ENCODE measurements at regions not wholly inside any gene's neighbourhood (a gene's known extent, or its start where the extent isn't known, plus 50 kb on each side); places are given as distances from the start of the nearest gene placed in this dataset.

GRCh38 chr14:58697930-58698642, 60.3 kb downstream of the DACT1 start:
- DNase-seq (ENCODE audit: low spot score) = no peak

DNA sequence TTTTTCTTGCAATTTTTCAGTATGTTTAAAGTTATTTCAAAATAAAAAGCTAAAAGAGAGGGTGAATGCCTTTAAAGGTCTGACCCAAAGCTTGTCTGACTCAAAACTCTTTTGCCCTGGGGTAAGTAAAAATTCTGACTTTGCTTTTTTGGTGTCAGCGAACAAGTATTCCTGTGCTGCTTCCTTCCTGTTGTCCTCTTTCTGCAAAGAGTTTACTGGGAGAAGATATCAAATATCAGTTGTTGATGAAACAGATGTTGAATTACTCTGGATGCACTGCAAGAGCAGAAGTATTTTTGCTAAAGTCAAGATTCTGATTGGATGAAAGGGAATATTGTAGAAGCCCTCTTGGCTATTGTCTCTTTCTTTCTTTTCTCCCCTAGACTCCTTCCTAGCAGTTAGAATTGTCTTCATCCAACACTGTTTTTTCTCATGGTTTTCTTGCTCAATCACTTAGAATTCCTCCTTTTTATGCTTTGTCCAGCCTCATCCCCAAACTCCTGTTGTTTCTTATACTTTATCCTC, 62.0 kb downstream of the DACT1 start:
- DNase-seq (ENCODE audit: low spot score) = no peak

- DNase-seq (ENCODE audit: low spot score) = no peak
Observed at GRCh38 chr14:58701156-58701555, 63.4 kb downstream of the DACT1 start.

GRCh38 chr14:58701604-58702003, 63.8 kb downstream of the DACT1 start:
- no peak for DNase-seq (ENCODE audit: low spot score)

DNA sequence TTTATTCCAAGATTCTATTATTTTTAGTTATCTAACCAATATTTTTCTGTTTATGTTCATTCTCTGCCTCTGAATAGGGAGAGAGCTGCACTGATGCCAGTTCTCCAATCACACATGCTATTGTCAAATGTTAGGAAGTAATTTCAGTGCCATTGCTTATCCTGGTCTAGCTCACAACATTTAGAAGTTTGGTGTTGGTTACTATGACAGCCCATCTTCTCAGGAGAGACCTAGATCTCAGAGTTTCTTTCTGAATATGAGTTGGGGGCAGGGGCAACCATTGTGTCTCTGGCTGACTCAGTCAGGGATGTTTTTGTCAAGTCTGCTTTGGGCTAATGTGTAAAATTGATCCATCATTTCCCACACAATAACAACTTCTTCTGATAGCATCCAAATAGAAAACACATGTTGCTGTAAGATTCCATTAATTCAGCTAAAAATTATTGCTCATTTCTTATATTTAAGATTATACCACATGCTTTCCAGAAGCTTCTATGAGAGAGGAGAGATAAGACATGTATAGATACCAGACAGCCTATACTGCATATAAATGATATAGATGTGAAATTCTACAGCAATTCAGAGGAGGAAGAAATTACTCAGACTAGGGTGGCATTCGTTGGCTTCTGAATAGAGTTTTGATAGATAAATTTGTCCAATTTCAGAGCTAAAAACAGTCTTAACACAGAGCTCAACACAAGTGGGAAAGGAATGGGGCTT, 64.8 kb downstream of the DACT1 start:
- no peak for DNase-seq (ENCODE audit: low spot score)

DNA sequence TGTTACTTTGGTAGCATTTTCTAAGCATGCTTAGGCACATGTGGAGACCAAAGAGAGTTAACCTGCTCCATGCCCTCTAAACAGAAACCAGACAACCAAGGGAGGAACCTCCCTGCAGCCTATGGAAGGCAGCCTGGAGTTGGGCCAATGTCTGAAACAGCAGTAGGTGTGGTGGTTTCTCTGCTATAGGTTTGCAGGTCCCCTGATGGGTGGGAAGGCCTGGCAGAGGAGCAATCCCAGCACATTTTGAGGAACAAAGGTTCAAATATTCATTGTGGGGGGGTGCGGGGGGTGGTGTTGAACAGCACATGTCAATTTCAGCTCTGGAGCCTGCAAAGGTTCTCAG, 65.4 kb downstream of the DACT1 start:
- no peak for DNase-seq (ENCODE audit: low spot score)

DNA sequence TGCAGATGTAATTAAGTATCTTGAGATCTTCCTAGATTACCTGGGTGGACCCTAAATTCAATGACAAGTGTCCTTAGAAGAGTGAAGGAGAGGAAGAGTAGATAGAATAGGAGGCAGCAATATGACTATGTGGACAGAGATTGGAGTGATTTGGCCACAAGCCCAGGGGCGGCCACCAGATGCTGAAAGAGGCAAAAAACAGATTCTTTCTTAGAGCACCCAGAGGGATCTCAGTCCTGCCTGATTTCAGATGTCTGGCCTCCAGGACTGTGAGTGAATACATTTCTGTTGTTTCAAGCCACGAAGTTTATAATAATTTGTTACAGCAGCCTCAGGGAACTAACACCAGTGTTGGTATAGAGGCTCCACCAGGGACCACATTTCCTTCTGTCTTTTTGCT, 67.3 kb downstream of the DACT1 start:
- DNase-seq (ENCODE audit: low spot score) = no peak

DNA sequence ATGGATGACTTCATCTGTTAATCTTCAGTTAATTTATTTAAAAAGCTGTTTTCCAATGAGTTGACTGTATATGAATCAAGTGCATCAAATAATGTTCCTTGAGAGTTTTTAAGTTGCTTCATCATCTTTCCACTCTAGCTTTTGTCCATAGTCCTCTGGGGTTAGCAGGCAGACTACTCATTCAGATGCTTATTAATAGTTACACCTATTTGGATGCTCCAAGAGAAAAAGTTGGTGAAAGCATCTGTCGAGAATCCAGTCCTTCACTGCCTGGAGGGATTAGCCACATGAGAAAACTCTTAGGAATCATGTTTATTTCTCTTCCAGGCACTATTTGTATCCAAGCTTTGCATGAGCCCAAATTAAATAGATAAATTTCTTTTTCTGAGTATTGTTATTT, 70.2 kb downstream of the DACT1 start:
- no peak for DNase-seq (ENCODE audit: low spot score)

GRCh38 chr14:58709949-58710348, 72.2 kb downstream of the DACT1 start:
- DNase-seq (ENCODE audit: low spot score) = no peak

- no peak for DNase-seq (ENCODE audit: low spot score)
Observed at GRCh38 chr14:58711382-58711781, 73.6 kb downstream of the DACT1 start.

GRCh38 chr14:58712357-58712756, 74.6 kb downstream of the DACT1 start:
- DNase-seq (ENCODE audit: low spot score) = no peak

- DNase-seq (ENCODE audit: low spot score) = no peak
Observed at GRCh38 chr14:58713677-58714076, 75.9 kb downstream of the DACT1 start.

DNA sequence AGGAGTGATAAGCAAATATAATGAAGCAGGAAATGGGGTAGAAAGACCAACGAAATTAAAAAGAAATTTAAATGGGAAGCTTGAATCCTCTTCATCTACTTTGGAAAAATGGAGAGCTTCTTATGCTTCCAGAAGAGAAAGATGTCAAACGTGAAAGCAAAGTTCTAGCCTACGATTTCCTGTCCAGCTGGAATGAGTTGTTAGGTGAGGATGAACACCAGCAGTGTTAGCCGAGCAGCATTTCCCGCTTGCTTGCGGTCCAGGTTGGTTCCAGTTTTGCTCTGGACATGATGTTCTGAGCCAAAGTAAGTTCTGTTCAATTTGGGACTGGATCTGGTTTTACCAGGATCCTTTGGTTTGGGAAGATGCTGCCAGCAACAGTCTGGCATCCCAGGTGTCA, 78.9 kb downstream of the DACT1 start:
- DNase-seq (ENCODE audit: low spot score) = no peak

DNA sequence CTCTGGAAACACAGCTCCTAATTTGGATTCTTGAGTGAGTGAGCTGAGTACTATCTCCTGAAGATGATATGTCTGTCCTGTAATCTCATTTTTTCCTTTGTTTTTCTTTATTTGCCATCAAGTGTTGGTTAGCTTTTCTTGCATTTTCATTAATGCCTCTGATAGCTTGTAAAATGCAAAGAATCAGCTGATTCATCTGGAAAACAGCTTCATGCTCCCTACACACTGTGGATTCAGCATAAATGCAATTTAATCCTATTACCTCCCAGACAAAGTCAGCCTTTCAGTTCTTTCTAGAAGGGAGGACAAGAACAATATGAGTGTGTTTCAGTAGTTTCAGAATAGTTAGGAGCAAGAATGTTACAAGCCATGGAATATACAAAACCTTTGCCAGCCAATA, 79.4 kb downstream of the DACT1 start:
- no peak for DNase-seq (ENCODE audit: low spot score)

DNA sequence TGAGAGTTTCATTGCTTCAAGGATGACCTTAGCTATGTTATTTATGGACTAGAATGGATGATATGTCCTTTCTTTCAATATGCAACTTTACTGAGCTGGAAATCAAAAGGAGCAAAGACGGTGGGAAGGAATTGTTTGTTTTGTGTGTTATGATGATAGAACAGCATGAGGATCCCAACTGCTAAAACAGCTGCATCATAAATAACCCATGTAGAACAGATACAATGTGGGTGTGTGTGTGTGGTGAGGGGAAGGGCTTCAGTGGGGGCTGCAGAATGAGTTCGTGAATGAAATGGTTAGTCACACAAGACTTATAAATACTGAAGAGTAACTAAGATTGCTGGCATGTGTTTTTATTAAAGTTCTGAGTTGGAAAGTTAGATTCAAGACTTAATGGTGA, 80.1 kb downstream of the DACT1 start:
- no peak for DNase-seq (ENCODE audit: low spot score)

- DNase-seq (ENCODE audit: low spot score) = no peak
Observed at GRCh38 chr14:58718226-58719205, 80.8 kb downstream of the DACT1 start.

- no peak for DNase-seq (ENCODE audit: low spot score)
Observed at GRCh38 chr14:58721723-58722122, 84.0 kb downstream of the DACT1 start.

DNA sequence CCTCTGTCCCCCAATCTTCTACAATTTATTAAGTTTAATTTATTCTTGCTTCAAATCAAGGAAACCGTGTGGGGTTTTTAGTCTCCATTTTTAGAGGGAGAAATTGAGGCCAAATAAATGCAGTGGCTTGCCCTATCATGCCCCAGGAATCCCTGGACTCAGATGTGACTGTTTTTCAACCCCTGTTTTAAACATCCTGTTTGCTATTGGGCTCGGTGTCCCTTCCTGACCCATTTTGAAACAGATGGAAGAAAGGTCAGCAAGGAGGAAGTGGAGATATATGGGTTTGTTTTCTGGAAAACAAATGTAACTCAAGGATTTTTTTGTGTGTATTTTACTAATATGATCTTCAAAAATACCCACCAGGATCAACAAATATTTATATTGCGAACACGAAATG, 84.7 kb downstream of the DACT1 start:
- no peak for DNase-seq (ENCODE audit: low spot score)

DNA sequence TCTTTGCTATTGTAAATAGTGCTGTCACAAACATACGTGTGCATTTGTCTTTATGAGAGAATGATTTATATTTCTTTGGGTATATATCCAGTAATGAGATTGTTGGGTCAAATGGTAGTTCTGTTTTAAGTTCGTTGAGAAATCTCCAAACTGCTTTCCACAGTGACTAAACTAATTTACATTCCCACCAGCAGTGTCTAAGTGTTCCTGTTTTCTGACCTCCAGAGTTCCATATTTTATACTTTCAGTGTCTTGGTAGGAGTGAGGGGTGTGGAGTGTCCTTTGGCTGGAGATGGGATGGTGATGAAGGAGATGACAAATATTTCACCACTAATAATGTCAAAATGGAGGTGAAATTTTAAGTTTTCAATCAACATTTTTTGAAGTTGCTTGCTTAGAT, 86.4 kb downstream of the DACT1 start:
- DNase-seq (ENCODE audit: low spot score) = no peak

DNA sequence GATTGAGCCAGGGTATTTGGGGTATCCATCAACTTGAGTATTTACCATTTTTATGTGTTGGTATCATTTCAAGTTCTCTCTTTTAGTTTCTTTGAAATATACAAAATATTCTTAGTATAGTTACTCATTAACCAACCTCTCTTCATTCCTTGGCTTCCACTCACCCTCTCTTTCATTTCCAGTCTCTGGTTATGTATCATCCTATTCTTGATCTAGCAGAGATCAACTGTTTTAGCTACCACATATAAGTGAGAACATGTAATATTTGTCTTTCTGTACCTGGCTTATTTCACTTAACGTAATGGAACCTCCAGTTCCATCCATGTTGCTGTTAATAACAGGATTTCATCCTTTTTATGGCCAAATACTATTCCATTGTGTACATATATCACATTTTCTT, 86.9 kb downstream of the DACT1 start:
- no peak for DNase-seq (ENCODE audit: low spot score)

DNA sequence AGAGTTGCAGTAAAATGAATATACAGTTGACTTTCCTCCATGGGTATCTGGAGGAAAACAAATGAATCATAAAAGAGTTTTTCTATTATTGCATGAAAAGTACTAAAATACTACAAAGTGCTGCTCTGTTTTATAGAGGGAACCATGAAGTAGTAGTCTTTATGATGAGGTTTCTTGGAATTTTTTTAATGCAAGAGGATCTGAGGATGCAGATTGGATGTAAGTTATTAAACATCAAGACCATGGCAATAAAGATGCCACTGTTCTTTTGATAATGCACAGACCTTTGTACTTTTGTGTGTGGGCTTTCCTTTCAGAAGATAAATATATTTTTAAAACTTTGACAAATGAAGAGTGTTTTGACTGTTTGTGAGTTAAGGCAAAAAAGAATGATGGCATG, 87.5 kb downstream of the DACT1 start:
- DNase-seq (ENCODE audit: low spot score) = no peak

- DNase-seq (ENCODE audit: low spot score) = no peak
Observed at GRCh38 chr14:58725871-58726270, 88.1 kb downstream of the DACT1 start.
